NCI-H2196 (cell line): ENCODE measurements at regions not wholly inside any gene's neighbourhood (a gene's known extent, or its start where the extent isn't known, plus 50 kb on each side); places are given as distances from the start of the nearest gene placed in this dataset.
"Not testable (repeated sequence)": the region's sequence is repeated elsewhere in the genome, so short reads cannot be mapped to it uniquely, and the experiment has no call there.

Experiments
- DNase-seq: peaks from one replicate; lab custom pipeline; 2025; ENCODE audit not compliant: unreplicated experiment; lab: John Stamatoyannopoulos, UW

GRCh38 chr3:106338582-106339214 lies 469.9 kb upstream of the CBLB start:
- DNase-seq, result no peak

DNA sequence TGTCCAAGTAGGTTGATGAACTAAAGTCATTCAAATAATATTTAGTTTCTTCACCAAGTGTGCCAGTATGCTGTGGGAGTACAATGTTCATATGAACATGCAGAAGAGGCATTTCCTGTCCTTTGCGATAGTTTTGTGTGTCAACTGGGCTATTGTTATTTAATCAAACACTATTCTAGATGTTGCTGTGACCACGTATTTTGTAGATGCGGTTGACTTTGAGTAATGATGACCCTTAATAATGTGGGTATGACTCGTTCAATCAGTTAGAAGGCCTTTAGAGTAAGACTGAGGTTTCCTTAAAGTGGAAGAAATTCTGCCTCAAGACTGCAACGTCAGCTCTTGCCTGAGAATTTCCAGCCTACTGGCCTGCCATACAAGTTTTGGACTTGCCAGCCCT lies 470.7 kb upstream of the CBLB start:
- DNase-seq, result no peak

DNA sequence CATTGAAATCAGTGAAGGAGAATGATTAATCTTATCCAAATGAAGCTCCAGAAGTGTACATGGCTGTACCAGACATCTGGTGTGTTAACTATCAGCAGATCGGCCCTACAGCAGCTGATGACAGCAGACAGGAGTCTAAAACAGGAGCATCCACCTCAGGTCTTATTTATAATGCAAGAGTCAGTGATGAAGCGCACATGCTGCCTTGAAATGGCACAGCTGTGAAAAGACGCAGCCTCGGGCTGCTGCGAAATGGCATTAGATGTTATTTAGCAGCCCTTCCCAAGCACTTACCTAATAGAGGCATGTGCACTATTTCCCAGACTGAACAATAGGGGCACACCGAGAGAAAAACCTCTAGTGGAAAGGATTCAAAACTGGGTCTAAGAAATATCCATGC lies 472.3 kb upstream of the CBLB start:
- DNase-seq, result no peak

GRCh38 chr3:106341586-106342162 lies 472.9 kb upstream of the CBLB start:
- DNase-seq, result no peak

- DNase-seq, result no peak
Observed at GRCh38 chr3:106342386-106342785, 473.6 kb upstream of the CBLB start.

- no peak for DNase-seq
Observed at GRCh38 chr3:106343811-106344210, 475.0 kb upstream of the CBLB start.

- no peak for DNase-seq
Observed at GRCh38 chr3:106345353-106346027, 476.7 kb upstream of the CBLB start.

DNA sequence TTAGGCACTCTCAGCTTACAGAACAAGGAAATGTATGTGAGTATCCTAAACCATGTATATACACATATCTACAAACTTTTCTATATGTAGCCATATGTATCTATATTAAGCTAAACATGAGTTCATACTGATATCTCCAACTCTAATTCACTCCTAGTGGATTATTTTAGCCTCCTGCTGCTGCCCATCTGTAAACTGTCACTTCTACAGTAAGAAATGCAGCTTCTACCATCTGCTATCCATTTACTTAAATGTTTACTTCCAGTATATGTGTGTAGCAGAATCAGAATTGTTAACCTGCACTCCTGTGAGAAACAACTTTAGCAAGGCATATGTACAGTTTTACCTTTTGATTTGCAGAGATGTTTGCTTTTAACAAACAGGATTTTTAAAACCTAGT lies 478.5 kb upstream of the CBLB start:
- no peak for DNase-seq

- DNase-seq, result no peak
Observed at GRCh38 chr3:106348139-106348690, 479.4 kb upstream of the CBLB start.

DNA sequence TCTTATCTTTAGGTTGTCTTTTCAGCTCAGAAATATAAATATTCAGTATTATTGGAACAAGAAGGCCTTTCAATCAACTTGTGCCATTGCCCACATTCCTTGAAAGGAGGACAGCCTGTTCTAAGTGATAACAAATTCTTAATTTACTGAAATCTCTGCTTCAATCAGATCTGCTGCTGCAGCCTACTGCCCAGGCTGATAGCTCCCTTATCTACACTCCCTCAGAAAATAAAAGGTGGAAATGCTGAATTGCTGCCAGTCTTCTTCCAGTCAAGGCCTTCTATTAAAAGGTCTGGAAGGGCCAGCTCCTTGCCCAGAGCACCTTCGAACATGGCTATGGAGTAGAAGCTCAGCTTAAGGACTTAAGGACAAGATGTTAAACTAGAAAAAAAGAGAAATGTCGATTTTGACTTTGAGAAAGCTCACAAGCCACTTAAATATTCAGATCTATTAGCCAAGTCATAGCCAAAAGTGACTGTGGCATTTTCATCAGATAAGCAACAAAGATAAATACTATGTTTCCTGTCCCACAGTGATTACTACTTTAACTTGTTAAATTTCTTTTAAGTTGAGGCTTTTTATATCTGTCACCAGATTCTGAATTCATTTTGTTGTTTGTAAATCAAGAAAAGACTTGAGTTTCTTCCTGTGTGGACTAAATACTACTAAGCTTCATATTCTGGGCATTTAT lies 480.5 kb upstream of the CBLB start:
- DNase-seq, result no peak

GRCh38 chr3:106355873-106356272 lies 487.1 kb upstream of the CBLB start:
- no peak for DNase-seq

GRCh38 chr3:106359692-106360091 lies 490.9 kb upstream of the CBLB start:
- no peak for DNase-seq

DNA sequence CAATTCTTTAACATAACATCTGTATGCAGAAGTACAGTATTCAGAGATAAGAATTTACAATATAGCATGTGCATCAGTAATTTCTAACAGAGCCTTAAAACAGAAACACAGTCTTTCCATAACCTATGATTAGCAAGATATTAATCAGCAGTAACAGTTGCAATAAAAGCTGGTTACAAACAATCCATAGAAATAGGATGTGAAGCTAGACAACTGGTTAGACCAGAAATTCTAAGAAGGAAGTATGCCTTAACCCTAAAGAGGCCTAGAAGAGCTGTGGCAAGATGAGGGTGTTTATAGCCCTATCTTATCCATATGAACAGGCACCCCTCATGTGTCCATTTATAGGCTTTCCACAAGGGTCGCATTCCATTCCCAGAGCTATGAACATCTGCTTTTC lies 492.1 kb upstream of the CBLB start:
- not testable (repeated sequence) for DNase-seq

GRCh38 chr3:106364477-106364876 lies 495.7 kb upstream of the CBLB start:
- no peak for DNase-seq

DNA sequence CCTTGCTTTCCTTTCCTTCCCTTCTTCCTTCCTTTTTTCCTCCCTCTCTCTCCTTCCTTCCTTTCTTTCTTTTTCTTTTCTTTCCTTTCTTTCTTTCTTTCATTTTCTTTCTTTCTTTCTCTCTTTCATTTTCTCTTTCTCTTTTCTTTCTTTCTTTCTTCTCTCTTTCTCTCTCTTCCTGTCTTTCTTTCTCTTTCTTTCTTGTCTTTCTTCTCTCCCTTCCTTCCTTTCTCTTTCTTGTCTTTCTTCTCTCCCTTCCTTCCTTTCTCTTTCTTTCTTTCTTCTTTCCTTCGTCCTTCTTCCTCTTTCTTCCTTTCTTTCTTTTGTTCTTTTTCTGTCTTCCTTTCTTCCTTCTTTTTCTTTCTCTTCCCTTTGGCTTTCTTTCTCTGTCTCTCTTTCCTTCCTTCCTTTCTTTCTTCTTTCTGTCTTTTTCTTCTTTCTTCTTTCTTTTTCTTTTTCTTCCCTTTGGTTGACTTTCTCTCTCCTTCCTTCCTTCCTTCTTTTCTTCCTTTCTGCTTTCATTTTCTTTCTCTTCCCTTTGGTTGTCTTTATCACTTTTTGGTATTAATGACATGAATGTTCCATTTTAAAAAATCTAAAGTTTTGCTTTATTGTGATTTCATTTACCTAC lies 496.4 kb upstream of the CBLB start:
- no peak for DNase-seq

- no peak for DNase-seq
Observed at GRCh38 chr3:106366352-106366751, 497.5 kb upstream of the CBLB start.

GRCh38 chr3:106367496-106367895 lies 498.7 kb upstream of the CBLB start:
- DNase-seq, result no peak

- no peak for DNase-seq
Observed at GRCh38 chr3:106371221-106371970, 502.6 kb upstream of the CBLB start.

GRCh38 chr3:106371971-106372805 lies 503.4 kb upstream of the CBLB start:
- DNase-seq, result no peak

DNA sequence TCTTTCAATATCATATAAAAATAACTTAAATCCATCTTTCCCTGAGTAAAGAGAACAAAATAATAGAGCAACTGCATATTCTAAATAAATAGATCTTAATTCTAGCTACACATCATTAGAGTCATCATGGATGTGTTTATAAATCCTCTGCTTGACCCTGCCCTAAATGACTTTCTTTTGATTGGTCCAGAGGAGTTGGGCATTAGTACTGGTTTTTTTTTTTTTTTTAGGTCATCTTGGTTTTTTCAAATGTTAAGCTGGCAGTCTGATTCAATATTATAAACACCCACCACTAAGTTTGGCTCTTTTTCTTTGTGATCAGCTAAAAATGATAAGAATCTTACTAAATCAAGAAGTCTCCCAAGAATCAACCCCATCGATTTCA lies 504.0 kb upstream of the CBLB start:
- no peak for DNase-seq
